Lung (tissue), 11 donors: ENCODE measurements at regions not wholly inside any gene's neighbourhood (a gene's known extent, or its start where the extent isn't known, plus 50 kb on each side); places are given as distances from the start of the nearest gene placed in this dataset.

Source experiments
- ATAC-seq: fragments of 200-7000 bp; cut with Tn5 transposase; one replicate; pipeline ENCODE4 v1.9.1; 2020; ENCODE audit warnings: moderate number of reproducible peaks; ENCODE audit not compliant: insufficient read depth, low FRiP score
- DNase-seq, 3 donors: peaks; one replicate each; pipeline ENCODE4 v3.0.0-alpha.2; 2013 to 2017
- H3K27ac ChIP-seq, 2 donors: one replicate each; pipeline ENCODE4 v1.5.1; 2013; ENCODE audit warnings: mild to moderate bottlenecking in 2 of 2, moderate library complexity in 2 of 2, control low read depth in 1 of 2, inconsistent platforms in 1 of 2, low read depth in 1 of 2, low read length in 1 of 2
- H3K27me3 ChIP-seq, 3 donors: one replicate each; pipeline ENCODE4 v1.5.1; 2013; ENCODE audit warnings: low read length in 2 of 3; ENCODE audit not compliant: control insufficient read depth in 3 of 3, insufficient read depth in 3 of 3
- H3K36me3 ChIP-seq, 4 donors: one replicate each; pipeline ENCODE4 v1.5.1; 2013; ENCODE audit warnings: low read length in 4 of 4, mild to moderate bottlenecking in 1 of 4, moderate library complexity in 1 of 4; ENCODE audit not compliant: control insufficient read depth in 4 of 4, insufficient read depth in 4 of 4
- H3K4me1 ChIP-seq, 5 donors: one replicate each; pipeline ENCODE4 v1.5.1; 2013; ENCODE audit warnings: low read length in 5 of 5, mild to moderate bottlenecking in 2 of 5, moderate library complexity in 1 of 5; ENCODE audit not compliant: control insufficient read depth in 5 of 5, insufficient read depth in 5 of 5
- H3K4me3 ChIP-seq: one replicate; pipeline ENCODE4 v1.5.1; 2013; ENCODE audit warnings: mild to moderate bottlenecking, control low read depth, moderate library complexity
- H3K9ac ChIP-seq, 2 donors: one replicate each; pipeline ENCODE4 v1.5.1; 2013; ENCODE audit warnings: low read length in 2 of 2, control low read depth in 1 of 2; ENCODE audit not compliant: insufficient read depth in 1 of 2
- H3K9me3 ChIP-seq, 4 donors: one replicate each; pipeline ENCODE4 v1.5.1; 2013; ENCODE audit warnings: low read length in 3 of 4, mild to moderate bottlenecking in 1 of 4, moderate library complexity in 1 of 4; ENCODE audit not compliant: control insufficient read depth in 4 of 4, insufficient read depth in 3 of 4
- WGBS, 2 donors: extraction: QIAGEN DNeasy Blood & Tissue Kit; methylation state at CpG; one replicate each; pipeline ENCODE4 v1.1.7; 2013; 5-methylcytosine and 5-hydroxymethylcytosine counted together
- TF ChIP-seq, protein P1 (sequence below): IDR thresholded peaks from 2 replicates; pipeline ENCODE4 v1.5.1; 2012; ENCODE audit warnings: mild to moderate bottlenecking; ENCODE audit errors: control extremely low read depth, extremely low read depth
- donor health status: control.
- donor health status: control.
- donor health status: Bipolar disorder and iron deficiency.
- donor health status: healthy.
- donor health status: DM: yes; HTN: yes; CAD: no.

DNA sequence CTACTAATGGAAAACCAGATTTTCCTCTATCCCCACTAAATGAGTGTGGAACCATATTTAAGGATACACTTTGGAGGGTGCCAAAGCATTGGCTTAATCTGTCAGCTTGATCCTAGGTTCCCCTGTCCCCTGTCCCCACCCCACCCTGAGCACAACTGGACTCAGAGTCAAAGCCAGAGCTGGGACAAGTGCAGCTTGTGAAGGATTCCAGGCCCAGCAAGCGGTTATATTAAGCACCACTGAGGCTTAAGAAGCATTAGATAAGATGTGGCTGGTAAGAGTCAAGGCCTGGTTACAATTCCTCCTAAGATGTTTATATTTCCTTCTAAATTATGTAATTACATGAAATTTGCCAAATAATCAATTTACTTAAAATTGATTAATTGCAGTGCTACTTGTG is 350.0 kb upstream of the GATB start:
- Histone ChIP-seq H3K9me3 (no peaks in the 10 kb centered on the region), H3K27me3 (no peaks in the 10 kb centered on the region), H3K27ac (no peak overlapping the region), H3K4me1 (peaks cover 2 to 16% (median 6%) of the 10 kb centered on the region in 5 donors), H3K36me3 (no peaks in the 10 kb centered on the region), H3K9ac (no peak overlapping the region), H3K4me3 (no peak overlapping the region)
- WGBS, 2 donors: 96% methylated on average over 1 of the region's 1 CpG
- ATAC-seq (no peak), DNase-seq (no peak)
- TF ChIP-seq, protein P1, sequence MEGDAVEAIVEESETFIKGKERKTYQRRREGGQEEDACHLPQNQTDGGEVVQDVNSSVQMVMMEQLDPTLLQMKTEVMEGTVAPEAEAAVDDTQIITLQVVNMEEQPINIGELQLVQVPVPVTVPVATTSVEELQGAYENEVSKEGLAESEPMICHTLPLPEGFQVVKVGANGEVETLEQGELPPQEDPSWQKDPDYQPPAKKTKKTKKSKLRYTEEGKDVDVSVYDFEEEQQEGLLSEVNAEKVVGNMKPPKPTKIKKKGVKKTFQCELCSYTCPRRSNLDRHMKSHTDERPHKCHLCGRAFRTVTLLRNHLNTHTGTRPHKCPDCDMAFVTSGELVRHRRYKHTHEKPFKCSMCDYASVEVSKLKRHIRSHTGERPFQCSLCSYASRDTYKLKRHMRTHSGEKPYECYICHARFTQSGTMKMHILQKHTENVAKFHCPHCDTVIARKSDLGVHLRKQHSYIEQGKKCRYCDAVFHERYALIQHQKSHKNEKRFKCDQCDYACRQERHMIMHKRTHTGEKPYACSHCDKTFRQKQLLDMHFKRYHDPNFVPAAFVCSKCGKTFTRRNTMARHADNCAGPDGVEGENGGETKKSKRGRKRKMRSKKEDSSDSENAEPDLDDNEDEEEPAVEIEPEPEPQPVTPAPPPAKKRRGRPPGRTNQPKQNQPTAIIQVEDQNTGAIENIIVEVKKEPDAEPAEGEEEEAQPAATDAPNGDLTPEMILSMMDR: no peak

DNA sequence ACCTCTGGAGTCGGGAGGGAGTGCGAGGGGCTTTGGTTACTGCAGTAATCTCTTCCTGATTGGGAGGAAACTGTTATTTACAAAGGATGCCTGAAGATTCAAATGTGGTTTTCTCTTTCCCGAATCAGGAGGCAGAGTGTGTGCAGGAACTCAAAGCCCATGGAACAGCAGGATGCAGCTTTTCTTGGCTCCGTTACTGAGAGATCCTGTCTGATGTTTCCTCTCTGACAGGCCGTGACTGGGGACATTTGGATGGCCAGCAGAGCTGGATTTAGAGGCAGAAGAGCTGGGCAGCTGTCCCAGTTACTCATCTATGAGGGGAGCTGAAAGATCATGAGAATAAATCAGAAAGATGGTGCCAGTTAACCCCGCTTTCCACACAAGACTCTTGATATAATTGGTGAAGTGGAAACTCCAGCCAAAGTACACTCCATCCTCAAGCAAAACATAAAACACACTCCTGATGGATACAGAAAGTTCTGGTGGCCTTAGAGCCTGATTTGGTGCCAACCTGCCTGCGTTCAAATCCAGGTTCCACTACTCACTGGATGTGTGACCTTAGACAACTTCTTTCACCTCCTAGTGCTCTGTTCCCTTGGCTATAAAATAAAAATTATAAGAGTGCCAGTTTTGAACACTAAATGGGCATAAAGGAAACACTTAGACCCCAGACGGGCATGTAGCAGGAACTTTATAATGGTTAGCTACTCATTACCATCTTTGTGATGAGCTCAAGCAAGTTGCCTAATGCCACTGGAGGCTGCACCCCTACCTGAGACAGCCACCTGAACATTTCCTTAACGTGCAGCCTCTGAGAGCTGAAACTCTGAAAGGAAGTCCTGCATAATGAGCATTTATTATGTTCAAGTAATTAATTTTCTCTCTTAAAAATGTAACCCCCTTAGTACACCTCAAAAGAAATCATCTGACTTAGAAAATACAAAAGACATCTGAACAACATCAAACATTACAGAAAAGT is 349.0 kb upstream of the GATB start:
- ATAC-seq (no peak), DNase-seq (peak; percentile 53 to 83 (median 67))
- no peak overlapping the region for H3K4me3 ChIP-seq
- H3K27ac ChIP-seq: no peak overlapping the region
- H3K36me3 ChIP-seq: no peaks in the 10 kb centered on the region
- WGBS, 2 donors: 27 to 33% methylated on average over 9 of the region's 9 CpGs
- no peaks in the 10 kb centered on the region for H3K9me3 ChIP-seq
- H3K9ac ChIP-seq: no peak overlapping the region
- TF ChIP-seq, protein P1: no peak
- no peaks in the 10 kb centered on the region for H3K27me3 ChIP-seq
- peaks cover 2 to 16% (median 6%) of the 10 kb centered on the region in 5 donors for H3K4me1 ChIP-seq

DNA sequence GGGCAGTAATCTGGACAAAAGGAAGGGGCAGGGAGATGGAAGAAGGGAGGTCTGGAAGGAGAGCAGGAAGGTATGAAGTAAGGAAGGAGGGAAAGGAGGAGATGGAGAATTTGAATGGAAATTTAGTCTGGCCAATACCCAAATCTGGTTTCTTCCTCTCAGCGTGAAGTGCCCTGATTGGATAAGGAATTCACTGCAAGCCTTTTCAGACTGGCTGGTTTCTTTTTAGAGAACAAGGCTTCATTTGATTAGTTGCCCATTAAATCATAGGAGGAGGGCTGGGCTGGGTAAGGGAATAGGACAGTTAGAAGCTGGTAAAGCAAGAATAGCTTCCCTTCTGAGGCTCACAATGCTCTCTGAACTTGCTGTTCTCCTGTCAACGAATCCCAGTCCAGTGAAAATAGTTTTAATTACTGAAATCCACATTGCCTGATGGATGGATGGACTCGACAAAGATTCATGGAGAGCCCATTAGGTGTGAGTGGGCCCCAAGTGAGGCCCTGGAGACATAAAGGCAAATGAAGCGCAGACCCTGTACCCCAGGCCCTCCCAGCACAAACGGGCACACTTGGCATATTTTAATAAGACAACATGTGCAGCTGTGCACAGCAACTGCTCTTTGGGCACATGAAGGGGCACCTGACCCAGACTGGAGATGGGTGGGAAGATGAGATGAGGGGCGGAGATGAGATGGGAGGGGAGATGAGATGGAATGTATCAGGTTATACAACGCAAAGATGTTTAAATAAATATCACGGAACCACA is 347.1 kb upstream of the GATB start:
- no peak for DNase-seq
- 92 to 98% methylated on average over 8 of the region's 8 CpGs for WGBS, 2 donors

More for the DNA sequence above, 347.1 kb upstream of the GATB start:
- Histone ChIP-seq H3K27me3 (no peaks in the 10 kb centered on the region), H3K36me3 (no peaks in the 10 kb centered on the region), H3K9ac (no peak overlapping the region), H3K4me3 (no peak overlapping the region), H3K4me1 (peaks cover 2 to 16% (median 6%) of the 10 kb centered on the region in 5 donors), H3K9me3 (no peaks in the 10 kb centered on the region), H3K27ac (no peak overlapping the region)
- ATAC-seq: no peak
- TF ChIP-seq, protein P1: no peak
